GM21825 (cell line): ENCODE measurements at regions not wholly inside any gene's neighbourhood (a gene's known extent, or its start where the extent isn't known, plus 50 kb on each side); places are given as distances from the start of the nearest gene placed in this dataset.
"Not testable (repeated sequence)": the region's sequence is repeated elsewhere in the genome, so short reads cannot be mapped to it uniquely, and the experiment has no call there.

Experiments
- ATAC-seq: cut with Tn5 transposase; IDR thresholded peaks from one replicate; pipeline ENCODE4 v1.9.1; 2021; ENCODE audit warnings: mild to moderate bottlenecking, moderate library complexity; ENCODE audit not compliant: unreplicated experiment

- not testable (repeated sequence) for ATAC-seq
These were observed 858.8 kb downstream of the TUBA3C start for GRCh38 chr13:18322821-18323220.

GRCh38 chr13:18319653-18320052, 862.0 kb downstream of the TUBA3C start:
- ATAC-seq = not testable (repeated sequence)

GRCh38 chr13:18303240-18303813, 878.3 kb downstream of the TUBA3C start:
- ATAC-seq = not testable (repeated sequence)

- not testable (repeated sequence) for ATAC-seq
These were observed 880.7 kb downstream of the TUBA3C start for GRCh38 chr13:18300968-18301367.

GRCh38 chr13:18297359-18297758, 884.3 kb downstream of the TUBA3C start:
- not testable (repeated sequence) for ATAC-seq

- not testable (repeated sequence) for ATAC-seq
These were observed 885.0 kb downstream of the TUBA3C start for GRCh38 chr13:18296617-18297016.

GRCh38 chr13:18294311-18294710, 887.3 kb downstream of the TUBA3C start:
- ATAC-seq = not testable (repeated sequence)

GRCh38 chr13:18286848-18287247, 894.8 kb downstream of the TUBA3C start:
- ATAC-seq = not testable (repeated sequence)

GRCh38 chr13:18285663-18286062, 896.0 kb downstream of the TUBA3C start:
- ATAC-seq = not testable (repeated sequence)

GRCh38 chr13:18284040-18284439, 897.6 kb downstream of the TUBA3C start:
- not testable (repeated sequence) for ATAC-seq

GRCh38 chr13:18281829-18282597, 899.6 kb downstream of the TUBA3C start:
- not testable (repeated sequence) for ATAC-seq

- not testable (repeated sequence) for ATAC-seq
These were observed 900.5 kb downstream of the TUBA3C start for GRCh38 chr13:18280904-18281828.

- ATAC-seq = not testable (repeated sequence)
These were observed 901.7 kb downstream of the TUBA3C start for GRCh38 chr13:18279971-18280370.

- ATAC-seq = not testable (repeated sequence)
These were observed 904.3 kb downstream of the TUBA3C start for GRCh38 chr13:18277372-18277771.

GRCh38 chr13:18276280-18276679, 905.3 kb downstream of the TUBA3C start:
- ATAC-seq = not testable (repeated sequence)

GRCh38 chr13:18273785-18274514, 907.7 kb downstream of the TUBA3C start:
- not testable (repeated sequence) for ATAC-seq

GRCh38 chr13:18258801-18259419, 922.7 kb downstream of the TUBA3C start:
- not testable (repeated sequence) for ATAC-seq

- ATAC-seq = not testable (repeated sequence)
These were observed 923.9 kb downstream of the TUBA3C start for GRCh38 chr13:18257686-18258085.

GRCh38 chr13:18252848-18253247, 928.8 kb downstream of the TUBA3C start:
- ATAC-seq = not testable (repeated sequence)
